Tibial nerve (tissue), 4 donors: ENCODE measurements at regions not wholly inside any gene's neighbourhood (a gene's known extent, or its start where the extent isn't known, plus 50 kb on each side); places are given as distances from the start of the nearest gene placed in this dataset.
A peak's percentile ranks its signal among the peaks of the same experiment; 100 is the strongest.

ENCODE experiments used
- DNase-seq, 2 donors: peaks; one replicate each; pipeline ENCODE4 v3.0.0-alpha.2; 2019; ENCODE audit warnings: low spot score in 2 of 2
- H3K27ac ChIP-seq, 4 donors: fragments of 200-600 bp; sonication (generic) in 3 of 4; one replicate each; pipeline ENCODE4 v1.5.1; 2017 to 2019; ENCODE audit warnings: mild to moderate bottlenecking in 1 of 4
- H3K27me3 ChIP-seq, 2 donors: fragments of 200-600 bp; sonication (generic) in 1 of 2; one replicate each; pipeline versions ENCODE4 v1.5.1 to v1.6.0; 2017 to 2019
- H3K36me3 ChIP-seq, 3 donors: fragments of 200-600 bp; sonication (generic); one replicate each; pipeline ENCODE4 v1.5.1; 2018 to 2019
- H3K4me1 ChIP-seq, 4 donors: fragments of 200-600 bp; sonication (generic) in 3 of 4; one replicate each; pipeline ENCODE4 v1.5.1; 2017 to 2019
- H3K4me3 ChIP-seq, 4 donors: fragments of 200-600 bp; sonication (generic) in 3 of 4; one replicate each; pipeline ENCODE4 v1.5.1; 2017 to 2019; ENCODE audit warnings: mild to moderate bottlenecking in 1 of 4, moderate library complexity in 1 of 4
- H3K9me3 ChIP-seq, 4 donors: fragments of 200-600 bp; sonication (generic) in 3 of 4; one replicate each; pipeline ENCODE4 v1.5.1; 2017 to 2019
- CTCF ChIP-seq, 5 experiments: fragments of 200-600 bp in 3 of 5; fragments of 450-650 bp in 2 of 5; sonication (generic) in 3 of 5; IDR thresholded peaks; one replicate each; pipeline ENCODE4 v1.5.1; 2016 to 2019; ENCODE audit warnings: antibody characterized with exemption in 5 of 5, mild to moderate bottlenecking in 3 of 5, moderate library complexity in 2 of 5
- EP300 ChIP-seq, 2 donors: sonication (generic); formaldehyde crosslinking; IDR thresholded peaks; one replicate each; pipeline ENCODE4 v1.6.1; 2017; ENCODE audit warnings: antibody characterized with exemption in 2 of 2, mild to moderate bottlenecking in 1 of 2
- POLR2A ChIP-seq, 2 donors: fragments of 450-650 bp; IDR thresholded peaks; one replicate each; pipeline ENCODE4 v1.6.1; 2017; ENCODE audit warnings: antibody characterized with exemption in 2 of 2, mild to moderate bottlenecking in 2 of 2, moderate library complexity in 2 of 2
- WGBS, 2 donors: methylation state at CpG; one replicate each; pipeline ENCODE4 v1.1.5; 2018; 5-methylcytosine and 5-hydroxymethylcytosine counted together

GRCh38 chr4:181960384-181960783 lies 282.8 kb upstream of the TENM3 start:
- Histone ChIP-seq H3K4me1 (peaks cover 0 to 39% (median 9%) of the 10 kb centered on the region in 4 donors), H3K27ac (no peak overlapping the region), H3K9me3 (no peaks in the 10 kb centered on the region), H3K4me3 (no peak overlapping the region), H3K36me3 (no peaks in the 10 kb centered on the region), H3K27me3 (no peaks in the 10 kb centered on the region)
- WGBS, 2 donors: 94 to 96% methylated on average over 3 of the region's 3 CpGs
- DNase-seq: no peak
- TF ChIP-seq POLR2A (IDR thresholded peaks at IDR 0.05): no peak
- no peak for TF ChIP-seq EP300 (IDR thresholded peaks at IDR 0.05)
- TF ChIP-seq CTCF (IDR thresholded peaks at IDR 0.05): no peak

GRCh38 chr4:181962321-181962720 lies 280.9 kb upstream of the TENM3 start:
- Histone ChIP-seq H3K4me3 (no peak overlapping the region), H3K9me3 (no peaks in the 10 kb centered on the region), H3K27me3 (no peaks in the 10 kb centered on the region), H3K36me3 (no peaks in the 10 kb centered on the region), H3K4me1 (peaks cover 0 to 25% (median 4%) of the 10 kb centered on the region in 4 donors), H3K27ac (no peak overlapping the region)
- 61 to 74% methylated on average over 4 of the region's 4 CpGs for WGBS, 2 donors
- TF ChIP-seq POLR2A (IDR thresholded peaks at IDR 0.05): no peak
- no peak for TF ChIP-seq CTCF (IDR thresholded peaks at IDR 0.05)
- no peak for TF ChIP-seq EP300 (IDR thresholded peaks at IDR 0.05)
- DNase-seq: no peak

- 88% methylated on average over 8 of the region's 8 CpGs for WGBS, 2 donors
- H3K36me3 ChIP-seq: no peaks in the 10 kb centered on the region
- no peaks in the 10 kb centered on the region for H3K27me3 ChIP-seq
- H3K4me3 ChIP-seq: no peak overlapping the region
- peaks cover 0 to 6% (median 0%) of the 10 kb centered on the region in 4 donors for H3K4me1 ChIP-seq
- no peak for TF ChIP-seq EP300 (IDR thresholded peaks at IDR 0.05)
- TF ChIP-seq CTCF (IDR thresholded peaks at IDR 0.05): no peak
- TF ChIP-seq POLR2A (IDR thresholded peaks at IDR 0.05): no peak
- no peak for DNase-seq
- no peak overlapping the region for H3K27ac ChIP-seq
- no peaks in the 10 kb centered on the region for H3K9me3 ChIP-seq
Observed at GRCh38 chr4:181964731-181965130, 278.5 kb upstream of the TENM3 start.

GRCh38 chr4:181966104-181966551 lies 277.1 kb upstream of the TENM3 start:
- Histone ChIP-seq H3K4me1 (peaks cover 0 to 6% (median 0%) of the 10 kb centered on the region in 4 donors), H3K9me3 (no peaks in the 10 kb centered on the region), H3K27ac (peak overlapping the region in 1 of 4 donors; percentile 15), H3K27me3 (no peaks in the 10 kb centered on the region), H3K4me3 (no peak overlapping the region), H3K36me3 (no peaks in the 10 kb centered on the region)
- WGBS, 2 donors: 45% methylated on average over 1 of the region's 1 CpG
- no peak for TF ChIP-seq EP300 (IDR thresholded peaks at IDR 0.05)
- TF ChIP-seq POLR2A (IDR thresholded peaks at IDR 0.05): no peak
- TF ChIP-seq CTCF (IDR thresholded peaks at IDR 0.05): no peak
- no peak for DNase-seq

- no peak overlapping the region for H3K27ac ChIP-seq
- DNase-seq: no peak
- no peak overlapping the region for H3K4me3 ChIP-seq
- WGBS, 2 donors: 90 to 95% methylated on average over 3 of the region's 3 CpGs
- H3K36me3 ChIP-seq: no peaks in the 10 kb centered on the region
- no peaks in the 10 kb centered on the region for H3K9me3 ChIP-seq
- H3K27me3 ChIP-seq: no peaks in the 10 kb centered on the region
- TF ChIP-seq CTCF (IDR thresholded peaks at IDR 0.05) (no peak), EP300 (IDR thresholded peaks at IDR 0.05) (no peak), POLR2A (IDR thresholded peaks at IDR 0.05) (no peak)
- H3K4me1 ChIP-seq: peaks cover 0 to 2% (median 0%) of the 10 kb centered on the region in 4 donors
Observed at GRCh38 chr4:181967401-181967800, 275.8 kb upstream of the TENM3 start.
